CD1c-positive myeloid dendritic cell (primary cell): ENCODE measurements at regions not wholly inside any gene's neighbourhood (a gene's known extent, or its start where the extent isn't known, plus 50 kb on each side); places are given as distances from the start of the nearest gene placed in this dataset.

Source experiments
- DNase-seq: peaks from one replicate; pipeline ENCODE4 v3.0.0-alpha.2; 2016; ENCODE audit errors: extremely low spot score

DNA sequence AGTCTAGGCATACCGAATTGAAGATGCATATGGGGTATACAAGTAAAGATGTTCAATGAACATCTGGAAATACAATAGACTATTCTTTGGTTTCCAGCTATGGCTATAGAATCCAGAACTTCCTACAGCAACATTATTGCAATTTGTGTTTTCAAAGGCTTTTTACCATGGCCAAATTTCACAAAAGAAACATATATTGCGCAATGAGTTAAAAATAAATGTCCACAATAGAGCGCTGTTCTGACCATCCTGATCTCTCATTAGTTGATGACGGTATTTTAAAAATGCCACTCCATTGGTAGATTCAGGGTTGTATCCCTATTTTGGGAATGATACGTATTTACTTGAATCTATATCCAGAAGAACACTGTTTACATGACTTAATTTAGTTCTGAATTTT lies 139.2 kb downstream of the LINC00632 start:
- no peak for DNase-seq

DNA sequence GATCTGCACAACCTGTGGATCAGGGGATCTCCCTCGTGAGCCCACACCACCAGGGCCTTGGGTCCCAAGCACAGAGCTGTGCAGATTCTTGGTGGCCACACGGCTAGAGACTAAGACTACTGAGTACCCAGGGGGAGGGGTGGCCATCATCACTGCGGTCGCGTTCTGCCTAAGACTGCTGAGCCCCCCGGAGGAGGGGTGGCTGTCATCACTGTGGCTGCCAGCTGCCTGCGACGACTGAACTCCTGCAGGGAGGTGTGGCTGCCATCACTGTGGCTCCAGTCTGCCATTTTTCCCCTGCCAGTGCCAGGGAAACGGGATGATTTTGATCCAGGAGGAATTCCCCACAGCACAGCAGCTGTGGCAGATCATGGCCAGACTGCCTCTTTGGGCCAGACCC lies 141.7 kb upstream of the SPANXB1 start:
- DNase-seq, result no peak

DNA sequence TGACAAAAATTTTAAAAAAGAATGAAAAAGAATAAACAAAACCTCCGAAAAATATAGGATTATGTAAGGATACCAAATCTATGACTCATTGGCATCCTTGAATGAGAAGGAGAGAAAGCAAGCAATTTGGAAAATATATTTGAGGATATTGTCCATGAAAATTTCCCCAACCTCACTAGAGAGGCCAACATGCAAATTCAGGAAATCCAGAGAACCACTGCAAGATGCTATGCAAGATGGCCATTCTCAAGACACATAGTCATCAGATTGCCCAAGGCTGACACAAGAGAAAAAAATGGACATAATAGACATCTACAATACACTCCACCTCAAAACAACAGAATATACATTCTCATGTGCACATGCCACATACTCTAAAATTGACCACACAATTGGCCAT lies 135.9 kb upstream of the SPANXB1 start:
- no peak for DNase-seq

DNA sequence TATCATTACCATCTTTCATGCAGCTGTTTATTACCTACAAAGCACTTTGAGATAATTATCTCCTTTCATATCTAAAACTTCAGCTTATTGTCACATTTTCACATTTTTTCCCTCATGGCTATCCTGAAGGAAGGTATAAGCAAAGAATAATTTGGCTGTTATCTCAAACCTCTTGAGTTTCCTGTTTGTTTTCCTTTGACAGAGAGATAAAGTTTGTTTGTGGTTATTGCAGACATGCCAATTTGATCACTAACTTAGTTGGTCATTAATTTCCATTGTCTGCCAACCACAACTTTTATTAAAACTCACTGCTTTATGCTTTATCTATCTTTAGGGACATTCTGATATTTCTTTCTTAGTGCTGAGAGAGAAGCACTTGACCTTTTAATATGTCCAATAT lies 89.8 kb upstream of the SPANXB1 start:
- DNase-seq, result no peak

DNA sequence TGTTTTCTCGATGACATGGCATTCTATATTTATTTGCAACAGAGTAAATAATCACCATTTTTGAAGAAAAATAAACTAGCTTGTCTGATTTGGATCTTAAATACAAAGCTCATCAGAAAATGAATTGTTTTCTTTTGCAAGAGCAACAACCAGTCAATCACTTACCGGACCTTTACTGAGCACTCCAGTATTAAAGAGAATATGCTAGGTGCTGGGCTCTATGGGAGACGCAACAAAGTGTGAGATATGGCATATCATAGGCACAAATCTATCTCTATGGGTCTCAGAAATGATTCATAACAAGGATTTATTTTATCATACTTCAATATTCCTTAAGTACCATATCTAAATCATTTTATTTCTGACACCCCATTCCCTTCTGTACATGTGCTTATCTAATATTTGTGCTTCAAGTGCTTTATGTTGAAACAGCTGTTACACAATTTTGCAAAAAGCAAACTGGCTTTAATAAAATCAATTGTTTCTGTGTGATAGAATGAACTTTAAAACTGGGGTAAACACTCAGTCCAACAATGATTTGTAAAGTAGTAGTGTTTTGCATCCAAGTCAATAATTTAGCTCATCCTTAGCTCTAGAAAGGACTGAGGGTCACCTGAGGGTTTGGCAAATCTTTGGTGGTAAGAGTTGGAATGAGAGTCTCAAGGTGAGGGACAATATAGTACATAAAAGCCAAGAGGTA lies 88.4 kb upstream of the SPANXB1 start:
- DNase-seq, result no peak

DNA sequence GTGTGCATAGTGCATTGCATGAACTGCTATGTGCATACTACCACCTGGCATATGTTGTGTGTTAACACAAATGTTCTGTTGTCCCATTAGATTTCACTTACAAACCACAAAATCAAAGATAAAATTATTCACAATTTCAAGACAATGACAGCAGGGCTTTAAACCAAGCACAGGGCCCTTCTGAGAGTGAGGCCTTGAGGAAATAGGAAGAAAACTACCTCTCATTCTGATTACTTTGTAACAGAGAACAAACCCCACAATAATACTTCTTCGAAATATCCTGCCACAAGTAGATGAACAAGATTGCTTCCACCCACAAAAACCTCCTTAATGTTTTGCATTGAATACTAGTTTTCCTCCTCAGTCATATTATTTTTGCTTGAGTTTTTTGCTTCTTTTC lies 85.5 kb upstream of the SPANXB1 start:
- DNase-seq, result no peak

DNA sequence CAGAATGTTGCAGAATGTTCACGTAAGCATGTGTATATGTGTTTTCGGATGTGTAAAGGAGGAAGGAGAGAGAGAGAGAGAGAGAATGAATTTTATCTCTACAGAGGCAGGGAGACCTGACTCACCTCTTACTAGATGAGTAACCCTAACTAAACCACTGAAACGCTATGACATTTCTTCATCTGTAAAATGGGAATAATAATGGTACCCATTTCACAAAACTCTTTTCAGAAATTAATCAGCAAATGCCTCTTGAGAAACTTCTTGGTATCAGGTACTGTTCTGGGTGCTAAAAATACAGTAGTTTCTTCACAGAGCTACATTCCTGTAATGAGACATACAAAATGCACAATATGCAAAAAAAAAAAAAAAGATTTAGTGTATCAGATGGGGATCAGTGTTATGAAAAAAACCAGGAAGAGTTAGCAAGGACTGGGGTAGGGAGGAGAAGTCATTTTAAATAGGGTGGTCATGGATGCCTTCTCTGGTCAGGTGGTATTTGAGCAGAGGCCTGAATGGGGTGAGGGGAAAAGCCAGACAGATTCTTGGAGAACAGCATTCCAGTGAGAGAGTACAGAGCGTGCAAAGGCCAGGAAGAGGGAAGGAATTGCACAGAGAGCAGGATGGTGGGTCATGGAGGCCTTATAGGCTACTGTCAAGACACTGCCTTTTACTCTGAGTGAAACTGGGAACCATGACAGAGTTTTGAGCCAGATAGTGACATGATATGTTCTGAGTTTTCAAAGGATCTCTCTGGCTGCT lies 84.9 kb upstream of the SPANXB1 start:
- no peak for DNase-seq

DNA sequence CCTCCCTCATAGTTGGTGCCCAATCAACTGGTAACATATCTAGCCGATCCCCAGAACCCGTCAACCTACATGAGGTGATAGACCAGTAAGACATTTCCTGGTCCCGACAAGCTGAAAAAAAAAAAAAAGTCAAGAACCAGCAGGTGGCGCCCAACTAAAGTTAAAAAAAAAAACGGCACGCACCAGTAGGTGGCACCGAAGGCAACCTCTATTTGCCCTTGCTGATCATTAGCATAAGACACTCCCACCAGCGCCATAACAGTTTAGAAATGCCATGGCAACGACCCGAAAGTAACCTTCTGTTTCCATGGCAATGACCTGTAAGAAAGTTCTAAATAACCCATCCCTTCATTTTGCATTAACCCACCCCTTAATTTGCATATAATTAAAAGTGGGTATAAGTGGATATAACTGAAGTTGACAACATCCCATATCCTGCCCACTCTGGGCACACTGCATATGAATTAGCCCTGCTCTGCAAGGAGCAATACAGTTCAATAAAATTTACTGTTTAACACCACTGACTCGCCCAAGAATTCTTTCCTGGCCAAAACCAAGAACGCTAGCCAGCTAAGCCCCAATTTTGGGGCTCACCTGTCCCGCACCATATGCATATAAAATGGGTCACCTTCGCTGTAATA lies 83.9 kb upstream of the SPANXB1 start:
- DNase-seq, result peak; percentile 62

DNA sequence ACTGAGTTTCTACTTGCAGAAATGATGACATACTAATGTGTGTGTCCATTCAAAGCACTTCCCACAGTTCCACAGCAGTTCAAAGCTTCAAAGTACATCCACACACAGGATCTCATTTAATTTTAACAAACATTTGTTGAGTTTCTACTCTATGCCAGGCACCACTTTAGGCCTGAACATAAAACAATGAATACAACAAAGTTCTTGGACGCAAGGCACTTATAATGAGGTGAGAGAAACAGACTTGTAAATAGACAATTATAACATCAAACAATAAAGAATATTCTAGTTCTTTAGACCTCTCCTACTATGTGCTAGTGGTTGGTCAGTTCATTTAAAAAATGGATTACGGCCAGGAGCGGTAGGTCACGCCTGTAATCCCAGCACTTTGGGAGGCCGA lies 82.0 kb upstream of the SPANXB1 start:
- no peak for DNase-seq

DNA sequence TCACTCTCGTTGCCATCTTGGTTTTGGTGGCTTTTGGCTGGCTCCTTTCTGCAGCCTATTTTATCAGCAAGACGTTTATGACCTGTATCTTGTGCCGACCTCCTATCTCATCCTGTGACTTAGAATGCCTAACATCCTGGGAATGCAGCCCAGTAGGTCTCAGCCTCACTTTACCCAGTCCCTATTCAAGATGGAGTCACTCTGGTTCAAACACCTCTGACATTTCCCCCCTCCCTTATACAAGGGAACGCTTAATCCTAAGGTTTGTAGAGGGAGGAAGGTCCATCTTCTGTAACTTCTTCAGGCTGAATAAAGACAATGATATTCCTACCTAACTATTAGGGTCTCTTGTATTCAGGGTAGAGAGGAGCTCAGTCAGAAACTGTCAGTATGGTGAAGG lies 79.3 kb upstream of the SPANXB1 start:
- no peak for DNase-seq

DNA sequence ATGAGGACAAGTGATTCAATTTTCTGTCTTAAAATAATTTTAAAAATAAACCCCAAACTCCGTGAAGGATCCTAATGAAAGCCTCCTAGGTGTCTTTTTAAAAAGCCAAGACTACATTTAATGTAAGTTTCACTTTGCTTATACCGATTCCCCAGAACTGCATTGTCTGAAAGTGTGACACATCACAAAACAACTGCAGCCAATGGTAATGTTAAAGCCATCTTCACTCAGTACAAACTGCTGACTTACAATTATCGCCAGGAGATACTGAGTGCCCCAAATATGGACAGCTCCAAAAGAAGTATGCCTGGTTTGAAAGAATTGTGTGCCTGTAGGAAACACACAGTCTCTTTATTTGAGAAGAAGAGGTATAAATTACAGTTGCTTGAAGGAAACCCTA lies 73.7 kb upstream of the SPANXB1 start:
- DNase-seq, result no peak

DNA sequence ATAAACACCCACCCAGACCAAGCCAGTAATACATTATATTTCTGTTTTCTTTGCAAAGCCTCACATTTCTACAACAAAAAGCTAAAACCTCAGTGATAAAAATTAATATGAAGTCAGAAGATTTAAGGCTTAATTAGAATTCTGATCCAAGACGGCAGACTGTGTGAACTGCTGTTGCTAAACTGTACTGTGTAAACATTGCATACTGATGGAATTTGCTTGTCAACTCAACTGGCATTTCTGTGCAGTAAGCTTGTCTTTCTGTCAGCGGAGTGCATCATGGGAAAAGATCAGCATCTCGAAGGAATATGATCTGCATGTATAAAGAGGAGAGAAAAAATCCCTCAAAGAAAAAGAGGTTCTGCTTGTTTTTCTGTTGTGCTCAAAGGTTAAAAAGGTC lies 69.4 kb upstream of the SPANXB1 start:
- DNase-seq, result no peak

DNA sequence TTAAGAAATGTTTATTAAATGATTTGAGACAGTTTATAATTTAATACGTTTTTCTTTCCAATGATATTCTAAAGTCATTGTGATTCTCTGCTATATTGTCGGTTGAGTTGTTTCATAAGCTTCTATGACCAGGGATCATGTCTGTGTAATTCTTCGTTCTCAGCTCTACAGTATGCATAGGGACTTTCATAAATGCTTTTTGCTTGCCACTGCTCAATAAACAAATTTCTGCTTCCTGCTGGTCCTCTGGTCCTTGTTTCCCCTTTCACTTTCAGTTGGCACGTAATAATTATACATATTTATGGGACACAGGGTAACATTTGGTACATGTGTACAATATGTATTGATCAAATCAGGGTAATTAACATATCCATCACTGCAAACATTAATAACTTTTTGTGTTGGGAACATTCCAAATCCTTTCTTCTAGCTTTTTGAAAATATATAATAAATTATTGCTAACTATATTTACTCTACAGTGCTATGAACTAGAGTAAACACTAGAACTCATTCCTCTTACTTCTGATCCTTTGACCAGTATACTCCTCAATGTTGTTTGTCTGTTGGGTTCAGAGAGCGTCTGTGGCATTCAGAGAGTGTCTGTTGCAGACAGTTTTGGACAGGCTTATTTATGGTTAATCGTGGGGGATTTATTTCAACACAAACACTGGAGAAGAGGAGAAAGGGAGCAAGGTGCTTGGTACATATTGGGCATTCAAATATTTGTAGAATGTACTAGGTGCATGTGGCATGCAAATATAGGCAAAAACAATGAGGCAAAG lies 68.3 kb upstream of the SPANXB1 start:
- DNase-seq, result no peak

DNA sequence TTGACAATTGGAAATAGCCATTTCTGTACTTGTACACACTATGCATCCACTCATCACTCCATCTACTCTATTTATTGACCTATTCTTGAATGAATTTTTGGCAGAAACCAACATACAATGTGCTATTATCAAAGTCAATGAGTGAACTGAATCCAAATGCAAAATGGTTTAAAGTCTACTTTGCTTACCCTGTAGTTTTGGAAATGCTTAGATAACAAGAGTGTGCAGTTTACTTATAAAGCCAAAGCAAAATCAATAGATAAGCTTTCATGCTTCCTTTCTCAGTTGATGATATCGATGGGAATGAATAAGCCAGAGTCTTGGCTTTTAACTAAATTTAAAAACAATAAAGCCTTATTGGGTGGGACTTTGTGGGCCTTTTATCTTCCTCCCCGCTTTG lies 58.9 kb upstream of the SPANXB1 start:
- DNase-seq, result no peak

DNA sequence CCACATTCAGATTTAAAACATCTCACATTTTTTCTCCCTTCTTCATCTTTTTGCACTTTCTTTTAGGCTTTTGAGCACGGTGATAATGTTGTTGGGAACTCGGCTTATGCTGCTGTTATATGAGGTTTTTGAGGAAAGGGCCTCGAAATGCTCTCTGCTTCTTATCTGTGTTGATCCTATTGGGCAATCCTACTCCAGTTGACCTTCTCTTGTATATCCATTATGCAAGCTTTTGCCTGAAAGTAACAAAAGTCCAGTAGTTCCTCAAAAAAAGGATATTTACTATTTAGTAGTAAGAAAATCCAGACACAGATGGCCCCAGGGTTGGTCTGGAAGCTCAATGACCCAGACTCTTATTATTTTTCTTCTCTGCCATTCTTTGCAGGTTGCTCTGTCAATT lies 57.7 kb upstream of the SPANXB1 start:
- no peak for DNase-seq

DNA sequence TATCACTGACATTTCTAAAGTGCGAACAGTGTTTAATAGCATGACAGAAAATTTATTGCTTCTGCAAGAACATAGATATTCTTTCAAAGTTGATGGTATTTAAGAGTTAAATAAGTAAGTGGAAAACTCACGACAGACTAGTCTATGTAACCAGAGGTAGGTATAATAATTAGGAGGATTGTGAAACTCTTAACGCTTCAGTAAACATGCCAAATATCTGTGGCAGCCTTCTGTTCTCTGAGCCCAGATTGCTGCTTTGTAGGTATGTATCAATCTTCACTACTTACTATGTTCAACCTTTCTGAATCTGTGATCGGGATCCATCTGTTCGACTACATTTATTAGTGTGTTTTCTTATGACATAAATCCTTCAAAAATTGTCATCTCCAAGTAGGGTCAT lies 53.6 kb upstream of the SPANXB1 start:
- no peak for DNase-seq

DNA sequence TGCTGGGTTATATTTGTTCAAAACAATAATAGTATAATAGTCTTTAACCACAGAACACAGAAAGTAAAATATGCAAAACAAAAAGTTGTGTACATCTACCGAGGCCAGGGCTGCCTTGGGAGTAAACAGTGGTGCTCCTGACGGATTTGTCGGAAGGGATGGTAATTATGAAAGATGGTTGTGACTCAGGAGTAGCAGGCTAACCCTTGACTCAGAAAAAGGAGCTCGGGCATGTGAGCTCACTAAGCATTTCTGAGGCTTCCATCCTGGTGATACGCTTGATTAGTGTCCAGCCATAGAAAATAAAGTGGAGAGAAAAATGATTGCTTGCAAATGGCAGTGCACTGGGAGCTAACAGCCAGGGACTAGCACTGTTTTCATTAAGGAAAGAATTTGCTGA lies 53.2 kb upstream of the SPANXB1 start:
- no peak for DNase-seq
